DND-41 (cell line): ENCODE measurements at regions not wholly inside any gene's neighbourhood (a gene's known extent, or its start where the extent isn't known, plus 50 kb on each side); places are given as distances from the start of the nearest gene placed in this dataset.

Experiments used
- ATAC-seq: fragments of 200-7000 bp; cut with Tn5 transposase; 3 replicates; pipeline ENCODE4 v1.9.1; 2021; ENCODE audit warnings: low read depth; ENCODE audit not compliant: insufficient read depth
- DNase-seq: peaks from one replicate; pipeline ENCODE4 v3.0.0-alpha.2; 2020
- H2AFZ ChIP-seq: 2 replicates; pipeline ENCODE4 v1.6.0; 2012; ENCODE audit warnings: low read depth, low read length
- H3K27ac ChIP-seq: 2 replicates; pipeline ENCODE4 v1.5.1; 2012; ENCODE audit warnings: low read length, inconsistent platforms
- H3K27me3 ChIP-seq: fragments of 200-600 bp; sonication (generic); 2 replicates; pipeline ENCODE4 v1.6.0; 2012; ENCODE audit warnings: low read length, mild to moderate bottlenecking, inconsistent platforms; ENCODE audit not compliant: insufficient read depth, poor library complexity
- H3K36me3 ChIP-seq: 2 replicates; pipeline ENCODE4 v1.5.1; 2012; ENCODE audit warnings: low read length, inconsistent platforms; ENCODE audit not compliant: insufficient read depth
- H3K4me1 ChIP-seq: 2 replicates; pipeline ENCODE4 v1.5.1; 2012; ENCODE audit warnings: mild to moderate bottlenecking, low read length; ENCODE audit not compliant: insufficient read depth
- H3K4me2 ChIP-seq: 2 replicates; pipeline ENCODE4 v1.6.0; 2012; ENCODE audit warnings: mild to moderate bottlenecking, moderate library complexity, low read length, inconsistent platforms; ENCODE audit not compliant: insufficient read depth
- H3K4me3 ChIP-seq, 2 experiments: fragments of 200-600 bp in 1 of 2; shearing (Covaris generic) in 1 of 2; 2 replicates each; pipeline ENCODE4 v1.5.1; 2012 to 2016; ENCODE audit warnings: inconsistent platforms in 2 of 2, low read length in 2 of 2, mild to moderate bottlenecking in 2 of 2, low read depth in 1 of 2, moderate library complexity in 1 of 2
- H3K79me2 ChIP-seq: 2 replicates; pipeline ENCODE4 v1.6.0; 2012; ENCODE audit warnings: low read length, inconsistent platforms; ENCODE audit not compliant: insufficient read depth
- H3K9ac ChIP-seq: 2 replicates; pipeline ENCODE4 v1.6.0; 2012; ENCODE audit warnings: low read depth, mild to moderate bottlenecking, inconsistent platforms, low read length, moderate library complexity
- H3K9me3 ChIP-seq: 2 replicates; pipeline ENCODE4 v1.5.1; 2012; ENCODE audit warnings: low read length, moderate library complexity, mild to moderate bottlenecking, inconsistent platforms; ENCODE audit not compliant: insufficient read depth, severe bottlenecking
- H4K20me1 ChIP-seq: 2 replicates; pipeline ENCODE4 v1.6.0; 2012; ENCODE audit warnings: low read length; ENCODE audit not compliant: insufficient read depth
- CTCF ChIP-seq: IDR thresholded peaks from 2 replicates; pipeline ENCODE4 v1.5.1; 2012; ENCODE audit warnings: borderline replicate concordance, low read length, moderate library complexity, mild to moderate bottlenecking; ENCODE audit not compliant: poor library complexity, severe bottlenecking; ENCODE audit errors: extremely low read depth
- EZH2 ChIP-seq: IDR thresholded peaks from 3 replicates; pipeline ENCODE4 v1.6.1; 2012; ENCODE audit warnings: borderline replicate concordance, low read depth, mild to moderate bottlenecking, moderate library complexity, low read length, inconsistent platforms; ENCODE audit not compliant: severe bottlenecking

- peaks cover 7% of the 10 kb centered on the region for H3K9me3 ChIP-seq
- no peaks in the 10 kb centered on the region for H3K79me2 ChIP-seq
- no peak overlapping the region for H3K9ac ChIP-seq
- H3K4me1 ChIP-seq, result no peaks in the 10 kb centered on the region
- H3K4me3 ChIP-seq, result no peak overlapping the region
- no peak overlapping the region for H3K27ac ChIP-seq
- H4K20me1 ChIP-seq, result no peaks in the 10 kb centered on the region
- DNase-seq (no peak), ATAC-seq (no peak)
- H2AFZ ChIP-seq, result no peak overlapping the region
- H3K36me3 ChIP-seq, result no peaks in the 10 kb centered on the region
- TF ChIP-seq EZH2, result no peak
- no peak for TF ChIP-seq CTCF
- H3K27me3 ChIP-seq, result no peaks in the 10 kb centered on the region
- H3K4me2 ChIP-seq, result no peak overlapping the region
Measured at GRCh38 chr14:98035396-98035795, 1236.6 kb downstream of the BCL11B start.

- no peaks in the 10 kb centered on the region for H4K20me1 ChIP-seq
- no peak overlapping the region for H3K27ac ChIP-seq
- H3K4me3 ChIP-seq, result no peak overlapping the region
- H3K36me3 ChIP-seq, result no peaks in the 10 kb centered on the region
- no peak overlapping the region for H3K4me2 ChIP-seq
- no peaks in the 10 kb centered on the region for H3K27me3 ChIP-seq
- peak overlapping the region; percentile 7; the same call in 1 of the 2 replicates for H2AFZ ChIP-seq
- TF ChIP-seq CTCF, result no peak
- TF ChIP-seq EZH2, result no peak
- no peaks in the 10 kb centered on the region for H3K4me1 ChIP-seq
- H3K79me2 ChIP-seq, result no peaks in the 10 kb centered on the region
- H3K9ac ChIP-seq, result no peak overlapping the region
- ATAC-seq, result no peak
- DNase-seq, result no peak
- peaks cover 2% of the 10 kb centered on the region for H3K9me3 ChIP-seq
Measured at GRCh38 chr14:98037831-98038230, 1234.2 kb downstream of the BCL11B start.

GRCh38 chr14:98056946-98057345 lies 1215.1 kb downstream of the BCL11B start:
- H3K4me3 ChIP-seq, result no peak overlapping the region
- H3K9ac ChIP-seq, result no peak overlapping the region
- H4K20me1 ChIP-seq, result no peaks in the 10 kb centered on the region
- H2AFZ ChIP-seq, result no peak overlapping the region
- no peak overlapping the region for H3K27ac ChIP-seq
- TF ChIP-seq EZH2 (no peak), CTCF (no peak)
- ATAC-seq, result no peak
- no peaks in the 10 kb centered on the region for H3K36me3 ChIP-seq
- no peak overlapping the region for H3K4me2 ChIP-seq
- no peaks in the 10 kb centered on the region for H3K79me2 ChIP-seq
- H3K27me3 ChIP-seq, result no peaks in the 10 kb centered on the region
- no peaks in the 10 kb centered on the region for H3K9me3 ChIP-seq
- DNase-seq, result no peak
- no peaks in the 10 kb centered on the region for H3K4me1 ChIP-seq

- H3K4me2 ChIP-seq, result no peak overlapping the region
- no peak for TF ChIP-seq EZH2
- TF ChIP-seq CTCF, result no peak
- no peak overlapping the region for H3K4me3 ChIP-seq
- no peak overlapping the region for H3K9ac ChIP-seq
- DNase-seq (no peak), ATAC-seq (no peak)
- H3K27me3 ChIP-seq, result no peaks in the 10 kb centered on the region
- no peaks in the 10 kb centered on the region for H3K36me3 ChIP-seq
- no peaks in the 10 kb centered on the region for H4K20me1 ChIP-seq
- no peaks in the 10 kb centered on the region for H3K79me2 ChIP-seq
- no peaks in the 10 kb centered on the region for H3K9me3 ChIP-seq
- H3K4me1 ChIP-seq, result no peaks in the 10 kb centered on the region
- H2AFZ ChIP-seq, result peak overlapping the region; percentile 30; the same call in 1 of the 2 replicates
- H3K27ac ChIP-seq, result no peak overlapping the region
Measured at GRCh38 chr14:98059106-98059505, 1212.9 kb downstream of the BCL11B start.
